GM21423 (cell line): ENCODE measurements at regions not wholly inside any gene's neighbourhood (a gene's known extent, or its start where the extent isn't known, plus 50 kb on each side); places are given as distances from the start of the nearest gene placed in this dataset.

Source experiments
- ATAC-seq: cut with Tn5 transposase; IDR thresholded peaks from one replicate; pipeline ENCODE4 v1.9.1; 2021; ENCODE audit warnings: mild to moderate bottlenecking, moderate library complexity; ENCODE audit not compliant: unreplicated experiment

GRCh38 chr4:137209240-137209639 is 323.1 kb downstream of the PCDH18 start:
- ATAC-seq: no peak

- ATAC-seq: no peak
These were observed 325.5 kb downstream of the PCDH18 start for GRCh38 chr4:137206781-137207180.

DNA sequence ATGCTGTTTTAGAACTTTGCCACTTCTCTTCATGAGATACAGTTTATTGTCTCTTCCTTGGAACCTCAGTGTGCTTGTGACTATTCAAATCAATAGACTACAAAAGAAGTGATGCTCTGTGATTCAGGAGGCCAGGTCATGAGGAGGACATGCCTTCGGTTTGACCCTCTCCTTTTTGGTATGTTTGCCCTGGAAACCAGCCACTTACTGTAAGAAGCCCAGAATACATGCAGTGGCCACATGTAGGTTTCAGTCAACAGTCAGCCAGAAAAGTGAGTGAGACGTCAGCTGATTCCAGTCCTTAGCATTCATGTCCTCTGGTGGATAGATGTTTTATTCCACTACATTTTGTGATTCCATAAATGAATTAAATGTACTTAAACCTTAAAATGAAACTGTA is 328.7 kb downstream of the PCDH18 start:
- no peak for ATAC-seq

DNA sequence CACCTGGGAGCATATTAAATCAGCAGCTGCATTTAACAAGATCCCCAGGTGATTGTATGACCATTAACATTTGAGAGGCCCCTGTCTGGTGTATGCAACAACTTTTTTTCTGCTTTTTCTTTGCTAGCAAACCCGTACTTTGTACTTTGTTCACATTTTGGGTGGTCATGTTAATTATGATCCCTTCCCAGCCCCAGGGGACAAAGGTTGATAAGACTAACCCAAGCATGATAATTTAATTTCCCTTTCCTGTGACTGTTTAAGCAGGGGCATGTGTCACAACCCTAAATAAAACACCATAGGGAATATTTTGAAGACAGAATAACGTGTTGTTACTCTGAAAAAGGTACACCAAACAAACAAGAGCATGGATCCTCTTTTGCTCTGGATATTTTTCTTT is 332.0 kb downstream of the PCDH18 start:
- no peak for ATAC-seq

DNA sequence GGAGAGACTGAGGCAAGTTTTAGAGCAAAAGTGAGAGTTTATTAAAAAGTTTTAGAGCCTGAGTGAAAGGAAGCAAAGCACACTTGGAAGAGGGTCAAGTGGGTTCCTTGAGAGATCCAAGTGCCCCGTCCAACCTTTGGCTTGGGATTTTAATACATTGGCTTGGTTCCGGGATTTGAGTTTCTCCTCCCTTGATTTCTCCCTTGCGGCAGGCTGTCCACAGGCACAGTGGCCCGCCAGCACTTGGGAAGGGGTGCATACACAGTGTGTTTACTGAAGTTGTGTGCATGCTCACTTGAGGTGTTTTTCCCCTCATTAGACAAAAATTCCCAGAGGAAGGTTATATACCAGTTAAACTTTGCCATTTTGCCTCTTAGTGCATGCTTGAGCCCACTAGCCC is 333.5 kb downstream of the PCDH18 start:
- no peak for ATAC-seq

DNA sequence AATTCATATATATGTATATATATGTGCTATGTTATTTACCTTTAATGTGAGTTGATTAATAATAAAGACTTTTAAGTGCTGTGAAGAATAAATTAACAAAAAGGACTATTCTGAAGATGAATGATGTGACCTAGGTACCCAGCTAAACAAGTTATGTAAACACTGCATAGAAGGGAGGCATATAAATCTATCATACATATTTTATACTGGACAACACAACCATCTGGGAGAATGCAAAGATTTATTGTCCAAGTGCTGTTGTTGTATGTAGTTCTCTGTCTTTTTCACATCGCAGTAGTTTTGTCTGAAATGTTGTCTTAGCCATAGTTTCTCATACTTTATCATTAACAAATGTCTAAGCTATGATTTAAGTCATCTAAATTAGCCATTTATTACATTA is 337.6 kb downstream of the PCDH18 start:
- no peak for ATAC-seq

DNA sequence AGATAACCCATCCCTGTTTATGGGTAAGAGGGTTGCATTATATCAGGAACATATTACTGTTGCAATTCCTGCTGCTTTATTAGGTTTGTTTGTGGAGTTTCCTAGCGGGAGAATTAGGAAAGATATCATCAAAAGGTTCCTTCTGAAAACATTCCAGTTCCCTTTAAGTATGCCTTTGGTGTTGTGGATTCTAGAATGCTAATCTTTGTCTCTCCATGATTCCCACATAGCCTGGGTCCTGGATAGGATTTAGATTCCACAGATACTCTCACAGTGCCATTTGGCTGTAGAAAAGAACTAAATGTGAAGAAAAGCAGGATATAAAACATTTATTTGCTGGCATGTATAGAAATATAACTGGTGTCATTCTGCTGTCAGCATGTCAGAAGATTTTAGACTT is 338.7 kb downstream of the PCDH18 start:
- ATAC-seq: no peak

GRCh38 chr4:137181293-137181899 is 350.9 kb downstream of the PCDH18 start:
- ATAC-seq: no peak

GRCh38 chr4:137180349-137180748 is 351.9 kb downstream of the PCDH18 start:
- no peak for ATAC-seq

DNA sequence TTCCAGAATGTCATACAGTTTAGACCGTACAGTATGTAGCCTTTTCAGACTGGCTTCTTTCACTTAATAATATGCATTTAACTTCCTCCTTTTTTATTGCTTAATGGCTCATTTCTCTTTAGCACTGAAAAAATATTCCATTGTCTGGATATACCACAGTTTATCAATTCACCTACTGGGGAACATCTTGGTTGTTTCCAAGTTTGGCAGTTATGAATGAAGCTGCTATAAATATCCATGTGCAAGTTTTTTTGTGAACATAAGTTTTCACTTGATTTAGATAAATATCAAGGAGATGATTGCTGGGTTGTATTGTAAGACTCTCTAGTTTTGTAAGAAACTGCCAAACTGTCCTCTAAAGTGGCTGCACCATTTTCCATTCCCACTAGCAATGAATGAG is 375.5 kb downstream of the PCDH18 start:
- ATAC-seq: no peak

- ATAC-seq: no peak
These were observed 376.2 kb downstream of the PCDH18 start for GRCh38 chr4:137156054-137156453.

- no peak for ATAC-seq
These were observed 401.1 kb downstream of the PCDH18 start for GRCh38 chr4:137131201-137131600.

DNA sequence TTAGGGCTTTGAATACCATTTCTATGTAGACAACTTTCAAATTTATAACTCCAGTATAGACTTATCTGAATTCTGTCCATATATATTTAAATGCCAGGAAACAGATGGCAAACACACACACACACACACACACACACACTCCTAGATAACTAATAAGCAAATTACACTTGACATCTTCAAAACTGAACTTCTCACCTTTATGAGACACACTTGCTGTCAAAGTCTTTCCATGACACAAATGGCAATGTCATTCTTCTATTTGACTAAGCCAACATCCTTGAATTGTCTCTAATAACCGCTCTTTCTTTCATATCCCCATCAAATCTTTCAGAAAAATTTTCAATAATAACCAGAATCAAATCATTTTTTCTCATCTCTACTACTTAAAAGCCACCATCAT is 402.4 kb downstream of the PCDH18 start:
- no peak for ATAC-seq

DNA sequence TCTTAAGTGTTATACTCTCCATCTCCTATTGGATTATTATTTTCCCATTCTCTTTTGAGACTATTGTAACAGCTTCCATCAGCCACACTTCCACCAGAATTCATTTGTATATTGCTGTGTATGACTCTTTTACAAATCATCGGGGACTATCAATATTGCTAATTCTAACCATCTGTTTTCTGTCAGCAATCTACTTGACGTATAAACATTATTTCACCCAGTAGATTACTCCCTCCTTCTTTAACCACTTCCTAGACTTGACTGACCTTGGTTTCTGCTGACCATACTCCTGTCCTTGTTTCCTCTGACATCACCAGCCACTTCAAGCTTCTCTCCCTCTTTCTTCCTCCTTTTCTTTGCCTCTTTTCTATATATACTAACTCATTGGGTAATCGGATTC is 402.9 kb downstream of the PCDH18 start:
- ATAC-seq: no peak

DNA sequence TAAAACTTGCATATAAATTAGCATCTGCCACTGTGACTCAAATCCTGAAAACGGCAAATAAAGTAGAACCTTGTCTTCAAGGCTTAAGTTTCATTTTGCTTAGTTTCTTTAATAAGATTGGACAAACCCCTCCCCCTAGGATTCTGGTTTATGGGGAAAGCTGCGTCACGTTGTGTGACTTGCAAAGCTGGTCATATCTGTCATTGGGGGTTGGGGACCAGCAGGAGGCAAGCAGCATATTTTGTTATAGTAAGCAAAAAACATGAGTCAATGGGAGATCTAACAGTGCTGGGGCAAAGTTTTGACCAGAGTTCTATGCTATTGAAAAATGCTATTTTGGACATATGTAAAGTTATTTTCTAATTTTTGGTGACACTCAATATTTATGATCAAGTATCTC is 407.3 kb downstream of the PCDH18 start:
- ATAC-seq: no peak

GRCh38 chr4:137124278-137124932 is 407.9 kb downstream of the PCDH18 start:
- ATAC-seq: no peak

- ATAC-seq: no peak
These were observed 409.4 kb downstream of the PCDH18 start for GRCh38 chr4:137122876-137123275.

DNA sequence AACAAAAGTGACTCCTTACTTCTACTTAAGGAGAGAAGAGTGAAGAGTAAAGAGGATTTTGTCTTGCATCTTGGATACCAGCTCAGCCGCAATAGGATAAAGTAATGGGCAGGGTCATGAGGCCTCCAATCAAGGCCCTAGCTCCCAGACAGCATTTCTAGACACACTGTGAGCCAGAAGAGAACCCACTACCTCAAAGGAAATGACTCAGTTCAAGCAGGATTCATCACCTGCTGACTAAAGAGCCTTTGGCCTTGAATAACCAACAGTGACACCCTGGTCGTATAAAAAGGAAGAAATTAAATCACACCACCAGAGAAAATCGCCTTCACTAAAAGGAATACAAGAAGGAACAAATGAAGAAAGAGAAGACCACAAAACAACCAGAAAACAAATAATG is 416.1 kb downstream of the PCDH18 start:
- ATAC-seq: no peak

GRCh38 chr4:137106733-137107132 is 425.6 kb downstream of the PCDH18 start:
- ATAC-seq: no peak

- ATAC-seq: no peak
These were observed 426.0 kb downstream of the PCDH18 start for GRCh38 chr4:137106287-137106686.

GRCh38 chr4:137090951-137091350 is 441.3 kb downstream of the PCDH18 start:
- ATAC-seq: no peak

DNA sequence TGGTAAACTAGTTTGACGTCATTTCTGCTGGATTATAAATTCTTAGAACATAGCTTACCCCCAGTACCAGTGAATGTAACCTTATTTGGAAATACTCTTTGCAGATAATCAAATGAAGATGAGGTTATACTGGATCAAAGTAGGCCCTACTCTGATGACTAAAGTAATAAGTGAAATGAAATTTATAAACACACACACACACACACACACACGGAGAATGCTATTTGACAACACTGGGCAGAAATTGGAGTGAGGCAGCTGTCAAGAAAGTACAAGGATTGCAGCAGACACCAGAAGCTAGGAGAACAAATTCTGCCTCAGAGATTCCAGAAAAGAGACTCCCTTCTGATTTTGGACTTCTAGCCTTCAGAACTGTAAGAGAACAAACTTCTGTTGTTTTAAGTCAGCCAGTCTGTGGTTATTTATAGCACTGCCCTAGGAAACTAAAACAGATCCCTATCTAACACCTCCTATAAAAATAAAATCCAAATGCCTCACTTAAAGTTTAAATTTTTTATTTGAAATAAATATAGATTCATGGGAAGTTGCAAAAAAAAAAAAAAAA is 448.6 kb downstream of the PCDH18 start:
- ATAC-seq: no peak

- ATAC-seq: no peak
These were observed 450.2 kb downstream of the PCDH18 start for GRCh38 chr4:137082061-137082460.
